ENCODE measurements at regions not wholly inside any gene's neighbourhood (a gene's known extent, or its start where the extent isn't known, plus 50 kb on each side); places are given as distances from the start of the nearest gene placed in this dataset.
A peak's percentile ranks its signal among the peaks of the same experiment; 100 is the strongest.

GRCh38 chr13:44169018-44169911, 204.4 kb upstream of the SERP2 start:
- Histone ChIP-seq H3K9me3 (ENCODE audit: low read depth) (no peaks in the 10 kb centered on the region), H3K27me3 (no peaks in the 10 kb centered on the region), H3K4me3 (no peak overlapping the region), H3K4me1 (ENCODE audit: low read depth) (no peaks in the 10 kb centered on the region), H3K36me3 (no peaks in the 10 kb centered on the region), H3K27ac (no peak overlapping the region)
- peak in 1 of 2 donors; percentile 23 for DNase-seq (ENCODE audit: low read depth in 1 of 2, low spot score in 1 of 2)
- no peak for TF ChIP-seq CTCF (IDR thresholded peaks at IDR 0.05; ENCODE audit: low read depth, low read length)

GRCh38 chr13:44170731-44171130, 202.9 kb upstream of the SERP2 start:
- no peaks in the 10 kb centered on the region for H3K9me3 ChIP-seq (ENCODE audit: low read depth)
- no peaks in the 10 kb centered on the region for H3K27me3 ChIP-seq
- no peak for DNase-seq (ENCODE audit: low read depth in 1 of 2, low spot score in 1 of 2)
- H3K4me1 ChIP-seq (ENCODE audit: low read depth): peaks cover 13% of the 10 kb centered on the region
- H3K4me3 ChIP-seq: no peak overlapping the region
- H3K27ac ChIP-seq: no peak overlapping the region
- TF ChIP-seq CTCF (IDR thresholded peaks at IDR 0.05; ENCODE audit: low read depth, low read length): no peak
- no peaks in the 10 kb centered on the region for H3K36me3 ChIP-seq

GRCh38 chr13:44171156-44171555, 202.5 kb upstream of the SERP2 start:
- Histone ChIP-seq H3K27me3 (no peaks in the 10 kb centered on the region), H3K4me1 (ENCODE audit: low read depth) (peaks cover 17% of the 10 kb centered on the region), H3K9me3 (ENCODE audit: low read depth) (no peaks in the 10 kb centered on the region), H3K4me3 (no peak overlapping the region), H3K36me3 (no peaks in the 10 kb centered on the region), H3K27ac (no peak overlapping the region)
- no peak for DNase-seq (ENCODE audit: low read depth in 1 of 2, low spot score in 1 of 2)
- TF ChIP-seq CTCF (IDR thresholded peaks at IDR 0.05; ENCODE audit: low read depth, low read length): no peak

GRCh38 chr13:44171861-44172260, 201.8 kb upstream of the SERP2 start:
- no peak overlapping the region for H3K4me3 ChIP-seq

GRCh38 chr13:44172281-44172810, 201.3 kb upstream of the SERP2 start:
- H3K27ac ChIP-seq: no peak overlapping the region
- no peak overlapping the region for H3K4me3 ChIP-seq
- H3K36me3 ChIP-seq: no peaks in the 10 kb centered on the region
- H3K27me3 ChIP-seq: no peaks in the 10 kb centered on the region
- DNase-seq (ENCODE audit: low read depth in 1 of 2, low spot score in 1 of 2): no peak
- no peaks in the 10 kb centered on the region for H3K9me3 ChIP-seq (ENCODE audit: low read depth)
- no peak for TF ChIP-seq CTCF (IDR thresholded peaks at IDR 0.05; ENCODE audit: low read depth, low read length)
- H3K4me1 ChIP-seq (ENCODE audit: low read depth): peaks cover 19% of the 10 kb centered on the region

More at GRCh38 chr13:44171861-44172260, 201.8 kb upstream of the SERP2 start:
- Histone ChIP-seq H3K27me3 (no peaks in the 10 kb centered on the region), H3K9me3 (ENCODE audit: low read depth) (no peaks in the 10 kb centered on the region), H3K36me3 (no peaks in the 10 kb centered on the region), H3K4me1 (ENCODE audit: low read depth) (peaks cover 19% of the 10 kb centered on the region), H3K27ac (no peak overlapping the region)
- DNase-seq (ENCODE audit: low read depth in 1 of 2, low spot score in 1 of 2): no peak
- TF ChIP-seq CTCF (IDR thresholded peaks at IDR 0.05; ENCODE audit: low read depth, low read length): no peak
